Forelimb muscle (tissue), 1 donor: ENCODE measurements at regions not wholly inside any gene's neighbourhood (a gene's known extent, or its start where the extent isn't known, plus 50 kb on each side); places are given as distances from the start of the nearest gene placed in this dataset.

ENCODE experiments used
- DNase-seq: peaks from one replicate; pipeline ENCODE4 v3.0.0-alpha.2; 2013; ENCODE audit warnings: low read depth

DNA sequence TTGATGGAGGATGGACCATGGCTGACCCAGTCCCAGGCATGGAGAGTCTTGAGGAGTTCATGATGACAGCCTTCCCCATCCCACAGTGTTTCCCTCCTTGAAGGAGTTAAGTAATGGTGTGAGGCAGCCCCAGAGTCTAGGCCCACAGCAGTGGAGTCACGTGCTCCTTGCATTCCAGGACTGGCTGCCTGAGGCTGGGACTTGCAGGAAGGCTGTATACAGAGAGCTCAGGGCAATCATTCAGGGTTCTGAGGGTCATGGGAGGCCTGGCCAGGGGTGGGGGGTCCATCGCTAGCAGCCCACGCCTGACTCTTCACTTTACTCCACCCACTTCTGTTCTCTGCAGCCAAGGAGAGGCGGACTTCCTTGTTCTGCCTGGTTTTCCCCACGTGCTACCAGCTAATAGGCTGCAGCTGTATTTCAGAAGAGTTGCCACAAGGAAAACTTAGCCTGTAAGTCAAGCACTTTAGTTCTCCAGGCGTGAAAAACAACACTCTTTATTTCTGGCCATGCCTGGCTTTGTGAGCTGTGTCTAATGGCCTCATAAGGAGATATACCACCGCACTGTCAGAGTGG is 272.5 kb downstream of the DHX35 start:
- DNase-seq: no peak

DNA sequence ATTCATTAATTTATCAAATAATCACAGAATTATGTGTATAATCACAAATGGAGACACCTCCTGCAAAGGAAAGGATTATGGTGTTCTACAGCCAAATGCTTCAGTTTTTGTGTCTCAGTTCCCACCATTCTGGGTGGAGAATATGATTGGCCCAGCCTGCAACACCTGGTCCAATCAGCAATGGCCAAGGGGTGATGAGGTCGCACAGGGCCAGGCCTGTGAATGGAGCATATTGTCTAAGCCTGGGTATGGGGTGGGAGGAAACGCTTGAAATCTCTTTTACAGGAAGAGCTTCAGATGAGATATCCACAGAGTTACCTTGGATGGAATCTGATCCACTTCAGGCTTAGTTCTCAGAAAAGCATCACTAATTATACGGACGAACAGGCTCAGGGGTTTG is 271.6 kb downstream of the DHX35 start:
- DNase-seq: no peak

DNA sequence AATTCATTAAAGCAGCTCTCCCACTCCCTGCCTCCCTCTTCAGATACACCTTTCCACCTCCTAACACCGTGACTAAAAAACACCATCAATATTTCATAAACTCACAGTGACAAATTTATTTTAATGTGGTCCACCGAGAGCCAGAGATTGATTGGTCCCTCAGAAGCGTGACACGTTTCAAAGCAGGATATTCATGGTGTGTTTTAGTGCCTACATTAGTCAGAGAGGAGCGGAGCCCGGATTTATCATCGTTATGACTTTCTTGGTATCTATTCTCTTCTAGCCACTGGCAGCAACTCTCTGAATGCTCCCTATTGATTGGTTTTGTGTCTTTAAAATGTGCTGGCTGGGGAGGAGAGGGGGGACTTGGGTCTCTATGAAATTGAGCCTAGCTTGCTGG is 265.3 kb downstream of the DHX35 start:
- DNase-seq: no peak

DNA sequence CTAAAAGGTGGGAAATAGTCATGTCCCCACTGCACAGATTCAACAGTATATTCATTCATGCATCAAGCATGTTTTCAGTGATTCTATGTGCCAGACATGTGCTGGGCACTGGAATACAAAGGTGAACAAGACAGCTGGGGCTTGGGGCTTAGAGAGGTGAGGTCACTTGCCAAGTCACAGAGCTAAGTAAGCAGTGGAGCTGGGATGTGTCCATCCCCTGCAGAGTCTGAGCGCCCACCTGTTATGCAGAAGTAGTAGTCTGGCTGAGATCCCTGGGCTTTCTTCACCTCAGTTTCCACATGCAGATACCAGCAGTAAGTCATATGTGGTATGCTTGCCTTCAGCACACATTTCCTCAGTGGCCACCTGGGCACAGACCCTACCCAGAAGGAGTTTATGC is 263.8 kb downstream of the DHX35 start:
- DNase-seq: no peak

DNA sequence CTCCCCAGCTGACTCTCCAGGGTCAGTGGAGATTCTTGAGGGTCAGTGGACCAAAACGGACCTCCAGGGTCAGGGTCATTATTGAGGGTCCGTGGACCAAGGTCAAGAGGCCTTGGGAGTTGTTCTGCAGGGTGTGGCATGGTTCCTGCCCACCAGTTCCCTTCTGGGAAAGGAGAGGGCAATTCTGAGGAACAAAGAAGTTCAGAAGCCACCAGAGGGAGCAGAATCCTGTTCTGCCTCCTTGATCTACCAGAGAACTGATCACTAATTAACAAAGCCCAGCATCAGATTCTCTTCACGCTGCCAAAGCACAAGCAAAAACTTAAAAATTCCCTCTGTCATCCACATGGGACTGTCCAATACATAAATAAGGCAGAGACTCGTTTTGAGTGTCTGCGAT is 263.4 kb downstream of the DHX35 start:
- no peak for DNase-seq

DNA sequence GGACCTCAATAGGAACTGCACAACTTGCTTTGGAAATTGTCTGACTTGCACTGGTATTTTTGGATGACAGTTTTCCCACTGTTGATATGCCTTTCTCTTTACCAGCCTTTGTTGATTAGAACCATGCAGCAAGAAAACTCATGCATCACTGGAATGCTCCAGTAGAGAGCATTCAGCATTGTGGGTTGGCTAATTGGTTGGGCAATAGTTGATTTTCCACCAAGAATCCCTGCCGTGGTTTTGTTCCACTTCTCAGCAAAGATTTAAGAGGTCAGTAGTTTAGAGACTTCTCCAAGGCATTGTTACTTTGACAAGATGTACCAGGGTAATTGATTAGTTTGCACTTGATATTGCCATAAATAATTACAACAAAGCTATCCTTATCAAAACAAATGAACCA is 260.0 kb downstream of the DHX35 start:
- no peak for DNase-seq

DNA sequence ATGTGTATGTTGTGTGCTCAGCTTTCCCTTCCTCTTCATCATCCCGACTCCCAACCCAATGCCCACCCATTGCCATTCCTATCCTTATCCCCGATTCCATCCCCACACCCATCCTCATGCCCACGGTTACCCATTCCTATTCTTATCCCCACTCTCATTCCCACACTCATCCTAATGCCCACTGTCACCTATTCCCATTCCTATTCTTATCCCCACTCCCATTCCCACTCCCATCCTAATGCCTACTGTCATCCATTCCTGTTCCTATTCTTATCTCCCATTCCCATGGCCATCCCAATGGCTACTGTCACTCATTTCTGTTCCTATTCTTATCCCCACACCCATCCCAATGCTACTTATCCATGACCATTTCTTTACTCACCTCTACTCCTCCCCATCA is 254.1 kb downstream of the DHX35 start:
- DNase-seq: no peak

DNA sequence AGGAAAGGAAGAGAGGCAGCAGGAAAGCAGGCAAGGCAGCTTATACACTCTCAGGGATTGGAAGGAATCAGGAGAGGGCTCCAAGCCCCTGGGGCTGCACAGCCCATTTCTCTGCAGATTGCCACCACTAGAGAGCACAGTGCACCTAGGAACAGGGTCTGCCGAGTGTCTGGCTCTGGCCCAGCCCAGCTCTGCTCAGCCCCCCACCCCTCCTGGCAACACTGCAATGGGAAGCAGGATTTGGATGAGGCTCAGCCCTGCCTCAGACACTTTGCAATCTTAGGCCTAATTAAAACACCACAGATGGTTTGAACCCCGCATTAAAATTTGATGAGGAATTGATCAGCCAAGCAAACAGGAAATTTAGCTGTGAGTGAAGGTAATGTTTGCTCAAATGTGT is 252.7 kb downstream of the DHX35 start:
- no peak for DNase-seq

DNA sequence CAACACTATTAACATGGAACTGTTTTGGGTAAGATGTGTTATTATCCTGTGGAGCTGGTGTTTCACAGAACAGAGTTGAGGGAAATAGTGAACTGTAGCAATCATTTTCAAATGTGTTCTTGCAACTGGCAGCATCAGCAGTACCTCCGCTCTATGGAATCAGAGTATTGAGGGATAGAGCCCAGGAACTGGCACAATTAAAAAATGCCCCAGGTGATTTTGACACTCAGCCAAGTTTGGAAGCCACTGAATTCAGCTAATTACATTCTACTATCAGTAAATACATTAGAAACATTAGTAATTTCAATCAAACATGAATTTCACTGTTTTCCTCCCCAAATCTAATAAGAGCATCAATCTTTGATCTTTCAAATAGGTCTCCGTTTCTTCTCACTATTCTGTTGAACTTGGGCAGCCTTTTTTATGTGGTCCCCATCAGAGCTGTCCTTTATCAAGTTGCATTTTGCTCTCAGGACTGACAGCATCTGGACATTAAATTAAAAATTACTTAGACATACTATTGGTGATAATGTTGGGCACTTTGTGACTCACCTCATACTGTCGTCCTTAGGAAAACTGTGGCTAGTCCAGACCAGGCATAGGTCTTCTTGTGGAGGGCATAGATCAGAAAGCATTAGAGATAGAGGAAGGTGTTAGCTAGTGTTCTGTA is 251.5 kb downstream of the DHX35 start:
- no peak for DNase-seq

DNA sequence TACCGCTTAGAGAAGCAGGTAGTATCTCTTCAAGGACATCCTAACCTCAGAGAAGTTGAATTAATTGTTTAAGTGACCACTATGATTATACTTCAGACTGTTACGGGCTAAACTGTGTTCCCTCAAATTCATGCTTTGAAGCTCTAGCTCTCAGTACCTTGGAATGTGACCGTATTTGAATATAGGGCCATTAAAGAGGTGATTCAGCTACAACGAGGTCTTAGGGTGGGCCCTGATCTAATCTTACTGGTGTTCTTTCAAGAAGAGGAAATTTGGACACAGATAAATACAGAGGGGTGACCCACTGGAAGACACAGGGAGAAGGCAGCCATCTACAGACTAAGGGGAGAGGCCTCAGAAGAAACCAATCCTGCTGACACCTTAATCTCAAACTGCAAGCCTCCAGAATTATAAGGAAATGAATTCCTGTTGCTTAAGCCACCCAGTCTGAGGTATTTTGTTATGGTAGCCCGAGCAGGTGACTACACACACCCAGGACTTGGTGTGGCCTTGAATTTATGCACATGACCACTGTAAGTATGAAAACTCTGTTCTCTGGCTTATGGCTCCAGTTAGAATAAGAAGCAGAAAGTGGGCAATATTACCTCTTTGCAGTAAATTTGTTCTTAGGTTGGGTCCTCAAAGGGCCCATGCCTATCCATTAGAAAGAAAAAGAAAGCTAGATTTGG is 249.1 kb downstream of the DHX35 start:
- DNase-seq: no peak

DNA sequence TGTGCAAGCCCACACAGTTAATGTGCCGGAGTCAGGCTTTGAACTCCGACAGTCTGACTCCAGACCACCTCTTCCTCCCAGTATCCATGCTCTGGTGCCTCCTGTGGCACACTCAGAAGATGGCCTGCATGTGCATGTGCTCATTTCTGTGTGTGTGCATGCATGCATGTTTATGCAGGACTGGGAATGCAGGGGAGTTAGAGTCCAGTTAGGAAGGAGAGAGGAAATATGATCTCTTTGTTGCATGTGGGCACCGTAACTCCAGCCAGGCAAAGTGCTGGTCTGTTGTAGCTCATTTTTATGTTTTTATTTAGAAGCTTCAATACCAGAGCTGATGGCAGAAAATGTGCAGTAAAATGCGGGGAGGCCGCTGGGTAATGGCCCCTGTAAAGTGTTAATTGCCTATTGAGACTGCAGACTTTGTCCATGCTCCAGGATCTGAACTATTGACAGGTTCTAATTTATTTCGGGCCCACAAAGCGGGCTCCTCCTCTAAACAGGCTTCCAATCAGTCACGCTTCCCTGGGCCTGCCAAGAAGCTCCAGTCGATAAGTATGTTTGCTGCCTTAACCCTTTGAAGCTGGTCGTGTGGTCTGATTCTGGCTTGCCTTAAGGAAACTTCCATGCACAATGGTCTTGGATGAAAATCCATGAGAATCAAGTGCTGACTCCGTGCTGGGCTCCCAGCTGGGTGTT is 248.3 kb downstream of the DHX35 start:
- no peak for DNase-seq

DNA sequence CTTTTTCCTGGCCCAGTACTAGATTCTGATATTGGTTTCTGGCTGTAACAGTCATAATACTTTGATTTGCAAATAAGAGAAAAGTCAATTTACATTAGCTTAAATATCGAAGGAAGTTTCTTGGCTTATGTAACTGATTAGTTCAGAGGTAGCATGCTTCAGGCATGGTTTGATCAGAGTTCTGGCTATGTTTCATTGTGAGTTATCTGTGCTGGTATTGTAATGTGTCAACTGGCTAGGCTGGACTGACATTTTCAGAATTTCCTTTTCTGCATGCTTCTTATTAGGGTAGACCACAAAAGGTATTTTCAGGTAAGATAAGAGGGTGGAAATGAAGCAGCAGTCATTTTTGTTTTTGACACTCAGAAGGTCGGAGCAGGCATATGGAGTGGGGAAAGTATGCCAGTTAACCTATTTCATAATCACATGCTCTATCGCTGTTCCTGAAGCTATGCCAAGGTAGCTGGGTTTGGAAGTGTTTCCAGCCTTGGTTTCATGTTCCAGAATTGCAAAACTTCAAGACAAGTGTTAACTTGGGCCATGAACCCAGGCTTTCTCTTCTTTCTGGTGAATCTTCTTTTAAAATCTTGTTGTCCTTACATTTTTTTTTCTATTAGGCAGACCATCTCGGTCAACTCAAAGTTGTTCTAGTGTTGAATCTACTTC is 244.9 kb downstream of the DHX35 start:
- no peak for DNase-seq

DNA sequence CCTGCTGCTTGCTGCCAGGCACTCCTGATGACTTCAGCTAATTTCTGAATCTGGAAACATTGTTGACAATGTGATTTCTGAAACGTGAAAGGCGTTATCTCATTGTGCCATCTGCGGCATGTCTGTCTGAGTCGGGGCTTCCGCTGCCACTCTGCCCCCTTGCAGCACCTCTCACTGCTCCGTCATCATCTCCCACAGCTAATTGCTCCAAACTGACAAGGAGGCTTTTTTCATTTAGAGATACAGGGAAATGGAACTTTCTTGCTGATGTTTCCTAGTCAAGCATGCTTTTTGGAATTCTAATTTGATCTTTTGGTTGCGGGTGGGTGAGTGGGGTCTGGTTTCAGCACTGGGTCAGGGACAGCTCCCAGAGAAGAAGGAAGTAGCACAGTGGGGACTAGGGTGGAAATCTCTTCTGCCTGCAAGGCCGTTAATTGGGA is 233.5 kb downstream of the DHX35 start:
- DNase-seq: no peak

DNA sequence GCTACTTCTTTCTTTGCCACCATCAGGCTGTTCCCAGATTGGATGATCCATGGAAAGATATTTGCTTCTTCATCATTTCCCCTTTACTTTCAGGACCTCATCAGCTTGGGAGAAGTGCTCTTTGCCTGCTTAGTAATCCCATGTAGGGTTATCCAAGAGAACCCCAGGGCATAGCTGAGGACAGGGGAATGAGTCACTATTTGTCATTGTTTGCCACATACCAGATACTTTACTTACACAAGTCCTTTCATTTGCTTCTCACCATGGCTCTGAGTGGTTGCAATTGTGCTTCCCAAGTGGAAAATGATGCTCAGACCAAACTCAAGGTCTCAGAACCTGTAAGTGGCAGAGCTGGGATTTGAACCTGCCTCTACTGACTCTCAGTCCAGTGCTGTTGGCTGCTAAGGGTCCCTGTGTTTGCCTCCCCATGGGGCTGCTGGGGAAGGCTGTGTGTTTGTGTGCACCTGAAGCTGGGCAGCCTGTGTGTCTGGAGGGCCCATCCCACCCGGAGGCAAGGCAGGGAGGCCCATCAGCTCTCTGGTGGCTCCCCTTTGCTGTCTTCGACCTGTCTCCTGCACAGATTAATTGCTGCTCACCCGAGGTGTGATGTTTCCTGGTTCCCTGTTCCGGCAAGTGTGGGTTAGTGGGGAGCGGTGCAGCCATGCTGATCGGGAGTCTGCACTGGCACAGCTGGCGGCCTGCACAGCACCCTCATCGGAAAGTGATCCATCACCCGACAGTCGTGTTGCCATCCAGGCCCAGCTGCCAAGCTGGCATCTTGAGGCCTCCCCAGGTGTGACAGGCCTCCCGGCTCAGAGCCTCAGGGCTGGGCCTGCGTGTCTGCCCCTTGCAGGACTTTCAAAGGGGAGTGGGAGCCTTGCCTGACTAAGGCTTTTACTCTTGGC is 228.8 kb downstream of the DHX35 start:
- no peak for DNase-seq

DNA sequence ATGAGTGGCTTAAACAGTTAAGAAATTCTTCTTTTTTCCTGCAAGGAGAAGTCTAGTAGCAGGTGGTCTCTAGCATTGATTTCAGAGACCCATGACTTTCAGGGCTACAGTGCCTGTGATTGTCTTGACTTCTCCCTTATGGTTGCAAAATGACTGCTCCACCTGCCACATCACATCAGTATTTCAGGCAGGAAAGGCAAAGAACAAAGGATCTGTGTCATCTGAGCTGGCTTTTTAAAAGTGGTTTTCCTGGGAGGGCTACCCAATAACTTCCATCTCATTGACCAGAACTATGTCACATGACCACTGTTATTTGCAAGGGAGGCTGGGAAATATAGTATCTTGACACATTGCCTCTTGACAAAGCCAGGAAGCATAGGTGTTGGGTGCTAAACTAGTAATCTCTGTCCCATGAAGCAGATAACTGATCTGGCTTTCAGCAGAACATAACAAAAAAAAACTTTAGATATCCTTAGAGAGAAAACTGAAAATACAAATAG is 226.2 kb downstream of the DHX35 start:
- DNase-seq: no peak

DNA sequence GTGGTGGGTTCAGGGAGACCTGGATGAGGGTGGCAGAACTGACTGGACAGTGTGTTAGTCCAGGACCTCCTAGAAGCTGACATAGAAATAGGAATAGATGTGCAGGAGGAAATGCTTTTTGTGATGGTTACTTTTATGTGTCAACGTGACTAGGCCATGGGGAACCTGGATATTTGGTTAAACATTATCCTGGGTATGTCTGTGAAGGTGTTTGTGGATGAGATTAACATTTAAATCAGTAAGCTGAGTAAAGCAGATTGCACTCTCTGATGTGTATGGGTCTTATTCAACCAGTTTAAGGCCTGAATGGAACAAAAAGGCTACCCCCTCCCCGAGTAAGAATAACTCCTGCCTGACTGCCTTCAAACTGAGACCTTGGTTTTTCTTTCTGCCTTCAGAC is 219.3 kb downstream of the DHX35 start:
- DNase-seq: no peak

DNA sequence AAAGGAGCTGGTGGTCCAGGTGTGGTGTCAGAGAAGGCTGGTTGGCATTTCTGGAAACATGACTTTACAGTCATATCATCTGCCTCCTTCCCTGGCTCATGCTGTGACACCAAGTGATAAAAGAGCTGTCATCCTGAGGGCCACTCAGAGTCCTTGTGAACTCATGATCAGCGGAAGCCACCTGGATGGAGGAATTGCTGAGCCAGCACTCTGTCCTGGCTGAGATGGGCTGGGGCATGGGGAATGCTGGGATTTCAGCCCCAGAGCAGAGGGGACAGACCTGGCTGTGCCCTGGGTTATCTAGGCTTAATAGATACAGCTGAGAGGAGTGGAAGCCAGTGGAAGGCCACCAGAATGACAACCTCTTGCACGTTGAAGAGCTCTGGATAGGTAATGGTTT is 214.3 kb downstream of the DHX35 start:
- no peak for DNase-seq

DNA sequence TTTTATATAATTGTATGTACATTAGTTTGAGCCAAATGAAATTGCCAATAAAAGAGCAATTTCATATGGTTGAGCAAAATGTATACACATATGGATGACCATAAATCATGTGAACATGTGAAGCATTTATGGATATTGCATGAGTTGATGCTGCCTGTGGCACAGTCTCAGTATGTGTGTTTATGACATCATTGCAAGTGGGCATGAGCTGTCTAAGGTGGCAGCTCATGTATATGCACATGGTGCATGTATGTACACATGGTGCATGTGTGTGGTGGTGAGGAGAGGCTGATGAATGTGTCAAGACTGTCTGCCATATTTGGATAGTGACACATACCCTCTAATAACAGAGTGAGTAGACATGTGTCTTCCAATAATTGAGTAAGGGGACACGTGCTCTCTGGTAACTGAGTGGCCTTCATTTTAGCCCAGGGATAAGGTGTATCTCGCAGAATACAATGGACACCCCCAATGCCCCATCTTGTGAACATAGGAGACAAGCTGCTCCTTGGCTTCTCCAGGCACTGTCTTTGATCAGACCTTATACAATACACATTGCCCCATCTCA is 208.8 kb downstream of the DHX35 start:
- DNase-seq: no peak

DNA sequence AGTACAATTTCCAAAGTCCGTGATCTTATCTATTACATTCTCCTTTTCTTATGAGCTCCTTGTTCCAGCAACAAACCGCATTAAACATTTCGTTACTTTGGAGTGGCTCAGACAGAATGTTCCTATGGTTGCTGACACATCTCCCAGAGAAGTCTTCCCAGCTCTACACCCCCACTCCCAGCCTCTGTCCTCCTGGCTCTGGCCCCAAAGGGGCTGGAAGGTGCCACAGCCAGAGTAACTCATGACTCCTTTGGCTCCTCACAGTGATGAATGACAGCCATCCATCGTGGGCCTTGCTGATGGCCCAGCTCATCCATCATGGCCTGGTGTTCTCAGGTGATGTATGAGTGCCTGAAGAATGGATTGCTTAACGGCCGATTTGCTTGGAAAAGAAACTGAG is 203.0 kb downstream of the DHX35 start:
- no peak for DNase-seq

DNA sequence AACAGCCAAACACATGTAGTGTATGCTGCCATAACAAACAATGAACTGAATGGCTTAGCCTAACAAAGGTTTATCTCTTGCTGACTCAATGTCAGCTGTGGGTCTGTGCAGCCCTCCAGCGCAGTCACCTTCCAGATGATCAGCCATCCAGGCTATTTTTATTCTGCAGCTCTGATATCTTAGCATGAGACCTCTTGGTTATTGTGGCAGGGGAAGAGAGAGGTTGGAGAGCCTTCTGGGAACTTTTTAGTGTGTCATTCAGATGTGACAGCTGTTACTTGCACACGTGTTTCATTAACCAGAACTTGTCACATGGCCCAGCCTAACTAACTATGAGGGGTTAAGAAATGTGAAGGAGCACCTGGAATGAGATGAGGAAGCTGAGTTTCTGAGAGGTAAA is 202.5 kb downstream of the DHX35 start:
- DNase-seq: no peak

DNA sequence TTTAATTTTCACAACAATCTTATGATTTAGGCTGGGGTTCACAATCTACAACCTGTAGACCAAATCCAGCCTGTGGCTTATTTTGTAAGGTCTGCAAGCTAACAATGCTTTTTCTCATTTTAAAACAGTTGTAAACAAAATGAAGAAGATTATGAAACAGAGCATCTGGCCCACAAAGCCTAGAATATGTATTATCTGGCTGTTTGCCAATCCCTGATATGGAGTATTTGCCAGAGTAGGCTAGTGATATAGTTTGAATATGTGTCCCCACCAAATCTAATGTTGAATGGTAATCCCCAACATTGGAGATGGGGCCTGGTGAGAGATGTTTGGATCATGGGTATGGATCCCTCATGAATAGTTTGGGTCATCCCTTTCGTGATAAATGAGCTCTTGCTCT is 201.8 kb downstream of the DHX35 start:
- no peak for DNase-seq
